H9 (cell line): ENCODE measurements at regions not wholly inside any gene's neighbourhood (a gene's known extent, or its start where the extent isn't known, plus 50 kb on each side); places are given as distances from the start of the nearest gene placed in this dataset.

ENCODE experiments used
- DNase-seq: peaks from one replicate; pipeline ENCODE4 v3.0.0-alpha.2; 2017
- H2AFZ ChIP-seq: one replicate; pipeline ENCODE4 v1.6.1; 2013; ENCODE audit warnings: mild to moderate bottlenecking, low read length, control low read depth, moderate library complexity
- H2AK5ac ChIP-seq: 2 replicates; pipeline ENCODE4 v1.6.1; 2013; ENCODE audit warnings: low read length, control low read depth, mixed read lengths; ENCODE audit not compliant: insufficient read length
- H2BK120ac ChIP-seq: one replicate; pipeline ENCODE4 v1.6.1; 2013; ENCODE audit warnings: low read depth, mild to moderate bottlenecking, low read length, control low read depth, inconsistent platforms; ENCODE audit not compliant: poor library complexity, severe bottlenecking
- H2BK12ac ChIP-seq: 2 replicates; pipeline ENCODE4 v1.6.1; 2013; ENCODE audit warnings: low read length, control low read depth, mixed read lengths, low read depth; ENCODE audit not compliant: insufficient read length
- H2BK15ac ChIP-seq: 2 replicates; pipeline ENCODE4 v1.6.1; 2013; ENCODE audit warnings: low read depth, low read length, control low read depth
- H2BK20ac ChIP-seq: one replicate; pipeline ENCODE4 v1.6.1; 2013; ENCODE audit warnings: low read depth, mild to moderate bottlenecking, low read length, control low read depth, inconsistent platforms; ENCODE audit not compliant: poor library complexity, severe bottlenecking
- H2BK5ac ChIP-seq: 2 replicates; pipeline ENCODE4 v1.6.1; 2013; ENCODE audit warnings: low read length, control low read depth, mixed read lengths; ENCODE audit not compliant: insufficient read length
- H3K14ac ChIP-seq: 2 replicates; pipeline ENCODE4 v1.6.1; 2013; ENCODE audit warnings: low read length, control low read depth; ENCODE audit not compliant: insufficient read depth
- H3K18ac ChIP-seq: 2 replicates; pipeline ENCODE4 v1.6.1; 2013; ENCODE audit warnings: low read depth, mild to moderate bottlenecking, mixed read lengths, low read length, control low read depth; ENCODE audit not compliant: insufficient read length
- H3K23ac ChIP-seq: 2 replicates; pipeline ENCODE4 v1.6.1; 2013; ENCODE audit warnings: low read length, control low read depth, mixed read lengths, low read depth; ENCODE audit not compliant: insufficient read length
- H3K23me2 ChIP-seq: 2 replicates; pipeline ENCODE4 v1.6.1; 2013; ENCODE audit warnings: low read depth, mild to moderate bottlenecking, mixed read lengths, low read length, control low read depth; ENCODE audit not compliant: insufficient read length, poor library complexity, severe bottlenecking
- H3K27ac ChIP-seq: 2 replicates; pipeline ENCODE4 v1.5.1; 2013; ENCODE audit warnings: low read length, control low read depth, mixed read lengths, low read depth; ENCODE audit not compliant: insufficient read length
- H3K27me3 ChIP-seq: 2 replicates; pipeline ENCODE4 v1.6.1; 2013; ENCODE audit warnings: low read length, control low read depth, inconsistent platforms; ENCODE audit not compliant: insufficient read depth
- H3K4ac ChIP-seq: 2 replicates; pipeline ENCODE4 v1.6.1; 2013; ENCODE audit warnings: low read depth, mild to moderate bottlenecking, control low read depth, inconsistent platforms, low read length, moderate library complexity
- H3K4me1 ChIP-seq: 2 replicates; pipeline ENCODE4 v1.6.1; 2013; ENCODE audit warnings: low read length, control low read depth, inconsistent platforms; ENCODE audit not compliant: insufficient read depth
- H3K4me2 ChIP-seq: 2 replicates; pipeline ENCODE4 v1.6.1; 2013; ENCODE audit warnings: low read length, control low read depth, mixed read lengths; ENCODE audit not compliant: insufficient read length, insufficient read depth
- H3K56ac ChIP-seq: 2 replicates; pipeline ENCODE4 v1.6.1; 2013; ENCODE audit warnings: low read depth, mild to moderate bottlenecking, mixed read lengths, low read length, control low read depth; ENCODE audit not compliant: insufficient read length
- H3K79me1 ChIP-seq: 2 replicates; pipeline ENCODE4 v1.6.1; 2013; ENCODE audit warnings: low read depth, mild to moderate bottlenecking, moderate library complexity, low read length, control low read depth, inconsistent platforms; ENCODE audit not compliant: insufficient read depth, poor library complexity, severe bottlenecking
- H3K79me2 ChIP-seq: 2 replicates; pipeline ENCODE4 v1.6.1; 2013; ENCODE audit warnings: low read length, control low read depth, inconsistent platforms; ENCODE audit not compliant: insufficient read depth
- H3K9ac ChIP-seq: 2 replicates; pipeline ENCODE4 v1.6.1; 2013; ENCODE audit warnings: low read length, control low read depth, mixed read lengths; ENCODE audit not compliant: insufficient read length; ENCODE audit errors: extremely low read depth
- H3K9me3 ChIP-seq: one replicate; pipeline ENCODE4 v1.6.1; 2013; ENCODE audit warnings: low read depth, low read length, inconsistent platforms; ENCODE audit not compliant: control insufficient read depth
- H3T11ph ChIP-seq: one replicate; pipeline ENCODE4 v1.6.1; 2013; ENCODE audit warnings: mild to moderate bottlenecking, low read length, control low read depth, inconsistent platforms
- H4K20me1 ChIP-seq: one replicate; pipeline ENCODE4 v1.6.1; 2013; ENCODE audit not compliant: control insufficient read depth, insufficient read length, insufficient read depth
- H4K5ac ChIP-seq: 2 replicates; pipeline ENCODE4 v1.6.1; 2013; ENCODE audit warnings: low read depth, mild to moderate bottlenecking, mixed read lengths, low read length, control low read depth; ENCODE audit not compliant: insufficient read length
- H4K8ac ChIP-seq: replicated peaks from 2 replicates; pipeline ENCODE4 v1.6.1; 2013; ENCODE audit warnings: low read length, control low read depth, mixed read lengths, low read depth; ENCODE audit not compliant: insufficient read length
- H4K91ac ChIP-seq: 2 replicates; pipeline ENCODE4 v1.6.1; 2013; ENCODE audit warnings: low read depth, mild to moderate bottlenecking, moderate library complexity, mixed read lengths, low read length, control low read depth; ENCODE audit not compliant: insufficient read length
- H3K27ac Mint-ChIP-seq, 3 experiments: 2 replicates in 2 of 3; 3 replicates in 1 of 3; pipeline ENCODE4 v1.8.0; 2020 to 2021; ENCODE audit warnings: mixed read lengths in 3 of 3, mild to moderate bottlenecking in 1 of 3, moderate library complexity in 1 of 3
- H3K27me3 Mint-ChIP-seq: 2 replicates; pipeline ENCODE4 v1.8.0; 2021; ENCODE audit warnings: low read depth, mild to moderate bottlenecking, moderate library complexity, mixed read lengths
- H3K36me3 Mint-ChIP-seq, 3 experiments: 2 replicates in 2 of 3; 3 replicates in 1 of 3; pipeline ENCODE4 v1.8.0; 2020 to 2021; ENCODE audit warnings: low read depth in 3 of 3, mixed read lengths in 3 of 3; ENCODE audit not compliant: insufficient read depth in 1 of 3
- H3K4me1 Mint-ChIP-seq, 2 experiments: 2 replicates each; pipeline ENCODE4 v1.8.0; 2020; ENCODE audit warnings: mixed read lengths in 2 of 2
- H3K4me3 Mint-ChIP-seq, 2 experiments: 2 replicates in 1 of 2; 3 replicates in 1 of 2; pipeline ENCODE4 v1.8.0; 2020 to 2021; ENCODE audit warnings: mild to moderate bottlenecking in 2 of 2, mixed read lengths in 2 of 2, moderate library complexity in 1 of 2
- H3K9me3 Mint-ChIP-seq, 2 experiments: 2 replicates in 1 of 2; 3 replicates in 1 of 2; pipeline ENCODE4 v1.8.0; 2020; ENCODE audit warnings: mild to moderate bottlenecking in 2 of 2, mixed read lengths in 2 of 2, moderate library complexity in 1 of 2
- WGBS: extraction: QIAGEN DNeasy Blood & Tissue Kit; methylation state at CpG from one replicate; pipeline ENCODE4 v1.1.7; 2013; ENCODE audit warnings: missing lambda C conversion rate, low lambda C conversion rate, mixed read lengths; ENCODE audit not compliant: insufficient read length; ENCODE audit errors: extremely low coverage; 5-methylcytosine and 5-hydroxymethylcytosine counted together
- TF ChIP-seq, protein P1 (sequence below): fragments of 200-600 bp; sonication (generic); conservative IDR thresholded peaks from 3 replicates; pipeline ENCODE4 v1.8.0; 2021; ENCODE audit warnings: antibody characterized with exemption, mild to moderate bottlenecking

DNA sequence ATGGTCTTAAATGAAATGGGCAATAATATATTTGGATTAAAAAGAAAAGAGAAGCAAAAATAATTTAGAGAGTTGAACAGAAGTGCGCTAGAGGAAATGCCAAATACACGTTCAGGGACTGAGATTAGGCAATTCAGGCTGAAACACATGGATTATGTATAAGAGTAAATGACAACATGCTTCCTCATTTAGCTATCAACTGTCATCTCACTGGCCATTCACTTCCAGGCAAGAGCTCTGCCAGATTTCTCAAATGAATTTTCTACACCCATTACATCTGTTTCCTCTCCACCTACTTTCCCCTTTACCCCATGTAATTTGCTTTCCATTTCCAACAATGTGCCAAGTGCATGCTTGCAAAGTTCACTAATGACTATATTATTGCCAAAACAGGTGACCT is 582.4 kb downstream of the LTN1 start:
- Mint-ChIP-seq H3K36me3 (no peaks in the 10 kb centered on the region), H3K4me3 (no peak overlapping the region)

More for the DNA sequence above, 582.4 kb downstream of the LTN1 start:
- Histone ChIP-seq H3K18ac (no peak overlapping the region), H3K4me2 (no peak overlapping the region), H2AFZ (no peak overlapping the region), H3K4ac (no peak overlapping the region), H4K8ac (no peak overlapping the region), H3K79me2 (no peaks in the 10 kb centered on the region), H4K5ac (no peak overlapping the region), H2BK120ac (no peak overlapping the region), H2BK20ac (no peak overlapping the region), H3K27me3 (no peaks in the 10 kb centered on the region), H3K56ac (no peak overlapping the region), H3K23me2 (no peaks in the 10 kb centered on the region), H4K91ac (no peak overlapping the region), H3K79me1 (no peaks in the 10 kb centered on the region), H2BK15ac (no peak overlapping the region), H3K14ac (no peak overlapping the region), H3K23ac (no peak overlapping the region), H3K9me3 (no peaks in the 10 kb centered on the region), H3K9ac (no peak overlapping the region), H3T11ph (no peak overlapping the region), H3K27ac (no peak overlapping the region), H2BK12ac (no peak overlapping the region), H2AK5ac (no peak overlapping the region), H2BK5ac (no peak overlapping the region), H3K4me1 (no peaks in the 10 kb centered on the region), H4K20me1 (no peaks in the 10 kb centered on the region)
- Mint-ChIP-seq H3K27ac (no peak overlapping the region), H3K4me1 (no peaks in the 10 kb centered on the region), H3K27me3 (no peaks in the 10 kb centered on the region), H3K9me3 (no peaks in the 10 kb centered on the region)
- TF ChIP-seq, protein P1, sequence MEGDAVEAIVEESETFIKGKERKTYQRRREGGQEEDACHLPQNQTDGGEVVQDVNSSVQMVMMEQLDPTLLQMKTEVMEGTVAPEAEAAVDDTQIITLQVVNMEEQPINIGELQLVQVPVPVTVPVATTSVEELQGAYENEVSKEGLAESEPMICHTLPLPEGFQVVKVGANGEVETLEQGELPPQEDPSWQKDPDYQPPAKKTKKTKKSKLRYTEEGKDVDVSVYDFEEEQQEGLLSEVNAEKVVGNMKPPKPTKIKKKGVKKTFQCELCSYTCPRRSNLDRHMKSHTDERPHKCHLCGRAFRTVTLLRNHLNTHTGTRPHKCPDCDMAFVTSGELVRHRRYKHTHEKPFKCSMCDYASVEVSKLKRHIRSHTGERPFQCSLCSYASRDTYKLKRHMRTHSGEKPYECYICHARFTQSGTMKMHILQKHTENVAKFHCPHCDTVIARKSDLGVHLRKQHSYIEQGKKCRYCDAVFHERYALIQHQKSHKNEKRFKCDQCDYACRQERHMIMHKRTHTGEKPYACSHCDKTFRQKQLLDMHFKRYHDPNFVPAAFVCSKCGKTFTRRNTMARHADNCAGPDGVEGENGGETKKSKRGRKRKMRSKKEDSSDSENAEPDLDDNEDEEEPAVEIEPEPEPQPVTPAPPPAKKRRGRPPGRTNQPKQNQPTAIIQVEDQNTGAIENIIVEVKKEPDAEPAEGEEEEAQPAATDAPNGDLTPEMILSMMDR = no peak
- no CpG with 5 or more reads among the region's 2 CpGs for WGBS
- DNase-seq = no peak
